Mesenchymal stem cell (in vitro differentiated cells and primary cell): ENCODE measurements at regions not wholly inside any gene's neighbourhood (a gene's known extent, or its start where the extent isn't known, plus 50 kb on each side); places are given as distances from the start of the nearest gene placed in this dataset.

Source experiments
- DNase-seq: peaks from one replicate; pipeline ENCODE4 v3.0.0-alpha.2; 2013
- H2AFZ ChIP-seq: one replicate; pipeline ENCODE4 v1.6.1; 2013; ENCODE audit warnings: low read depth, mild to moderate bottlenecking, control low read depth, inconsistent platforms, low read length, moderate library complexity
- H2AK5ac ChIP-seq: 2 replicates; pipeline ENCODE4 v1.6.1; 2013; ENCODE audit warnings: low read length, moderate library complexity, mild to moderate bottlenecking, inconsistent platforms; ENCODE audit not compliant: severe bottlenecking
- H2BK120ac ChIP-seq: one replicate; pipeline ENCODE4 v1.6.1; 2013; ENCODE audit warnings: low read depth, mild to moderate bottlenecking, inconsistent platforms, low read length, moderate library complexity
- H2BK12ac ChIP-seq, 2 experiments: one replicate each; pipeline ENCODE4 v1.6.1; 2013; ENCODE audit warnings: inconsistent platforms in 2 of 2, low read length in 2 of 2, mild to moderate bottlenecking in 2 of 2, moderate library complexity in 2 of 2, control low read depth in 1 of 2
- H2BK15ac ChIP-seq: one replicate; pipeline ENCODE4 v1.6.1; 2013; ENCODE audit warnings: mild to moderate bottlenecking, low read depth, inconsistent platforms; ENCODE audit not compliant: poor library complexity, severe bottlenecking
- H2BK5ac ChIP-seq: 2 replicates; pipeline ENCODE4 v1.6.1; 2013; ENCODE audit warnings: low read depth, mild to moderate bottlenecking, low read length, control low read depth, inconsistent platforms; ENCODE audit not compliant: poor library complexity, severe bottlenecking
- H3K14ac ChIP-seq, 2 experiments: one replicate each; pipeline ENCODE4 v1.6.1; 2013; ENCODE audit warnings: inconsistent platforms in 2 of 2, low read length in 2 of 2, control low read depth in 1 of 2, mild to moderate bottlenecking in 1 of 2, moderate library complexity in 1 of 2
- H3K18ac ChIP-seq, 2 experiments: one replicate each; pipeline ENCODE4 v1.6.1; 2013; ENCODE audit warnings: inconsistent platforms in 2 of 2, low read length in 2 of 2, control low read depth in 1 of 2, low read depth in 1 of 2, mild to moderate bottlenecking in 1 of 2
- H3K23ac ChIP-seq, 2 experiments: one replicate each; pipeline ENCODE4 v1.6.1; 2013; ENCODE audit warnings: inconsistent platforms in 2 of 2, low read length in 2 of 2, mild to moderate bottlenecking in 2 of 2, moderate library complexity in 2 of 2, control low read depth in 1 of 2
- H3K27ac ChIP-seq: 2 replicates; pipeline ENCODE4 v1.5.1; 2013; ENCODE audit warnings: mild to moderate bottlenecking, moderate library complexity, low read length, control low read depth, inconsistent platforms; ENCODE audit not compliant: poor library complexity, severe bottlenecking
- H3K27me3 ChIP-seq, 2 experiments: 2 replicates each; pipeline versions ENCODE4 v1.6.1 to v1.7.0; 2013; ENCODE audit warnings: low read length in 2 of 2, mild to moderate bottlenecking in 2 of 2, moderate library complexity in 2 of 2, control low read depth in 1 of 2, inconsistent platforms in 1 of 2; ENCODE audit not compliant: control insufficient read depth in 1 of 2, insufficient read depth in 1 of 2
- H3K36me3 ChIP-seq, 2 experiments: 2 replicates each; pipeline versions ENCODE4 v1.6.1 to v1.7.0; 2013; ENCODE audit warnings: low read length in 2 of 2, control low read depth in 1 of 2, inconsistent platforms in 1 of 2, low read depth in 1 of 2, mild to moderate bottlenecking in 1 of 2; ENCODE audit not compliant: insufficient read depth in 2 of 2, control insufficient read depth in 1 of 2
- H3K4ac ChIP-seq, 2 experiments: one replicate each; pipeline ENCODE4 v1.6.1; 2013; ENCODE audit warnings: inconsistent platforms in 2 of 2, low read length in 2 of 2, mild to moderate bottlenecking in 2 of 2, moderate library complexity in 2 of 2, control low read depth in 1 of 2, low read depth in 1 of 2
- H3K4me1 ChIP-seq: 2 replicates; pipeline ENCODE4 v1.6.1; 2013; ENCODE audit warnings: low read depth, low read length, control low read depth; ENCODE audit not compliant: control insufficient read depth, insufficient read depth
- H3K4me2 ChIP-seq: 2 replicates; pipeline ENCODE4 v1.6.1; 2013; ENCODE audit warnings: low read length, mild to moderate bottlenecking, inconsistent platforms; ENCODE audit not compliant: poor library complexity, severe bottlenecking
- H3K4me3 ChIP-seq, 2 experiments: 2 replicates each; pipeline versions ENCODE4 v1.5.1 to v1.7.0; 2013; ENCODE audit warnings: low read length in 2 of 2, mild to moderate bottlenecking in 2 of 2, control low read depth in 1 of 2, low read depth in 1 of 2; ENCODE audit not compliant: insufficient read depth in 1 of 2
- H3K79me1 ChIP-seq: replicated peaks from 2 replicates; pipeline ENCODE4 v1.6.1; 2013; ENCODE audit warnings: mild to moderate bottlenecking, control low read depth, low read length, inconsistent platforms; ENCODE audit not compliant: poor library complexity, severe bottlenecking
- H3K9ac ChIP-seq: 2 replicates; pipeline ENCODE4 v1.7.0; 2013; ENCODE audit warnings: mild to moderate bottlenecking, low read length, moderate library complexity
- H3K9me3 ChIP-seq: 2 replicates; pipeline ENCODE4 v1.7.0; 2013; ENCODE audit warnings: mild to moderate bottlenecking, low read length; ENCODE audit not compliant: control insufficient read depth
- H4K8ac ChIP-seq: one replicate; pipeline ENCODE4 v1.6.1; 2013; ENCODE audit warnings: inconsistent platforms, mild to moderate bottlenecking, low read length, moderate library complexity
- H4K91ac ChIP-seq: one replicate; pipeline ENCODE4 v1.6.1; 2013; ENCODE audit warnings: mild to moderate bottlenecking, low read length, inconsistent platforms
- WGBS: methylation state at CpG from one replicate; pipeline ENCODE4 v1.1.7; 2013; ENCODE audit warnings: mixed read lengths; 5-methylcytosine and 5-hydroxymethylcytosine counted together

DNA sequence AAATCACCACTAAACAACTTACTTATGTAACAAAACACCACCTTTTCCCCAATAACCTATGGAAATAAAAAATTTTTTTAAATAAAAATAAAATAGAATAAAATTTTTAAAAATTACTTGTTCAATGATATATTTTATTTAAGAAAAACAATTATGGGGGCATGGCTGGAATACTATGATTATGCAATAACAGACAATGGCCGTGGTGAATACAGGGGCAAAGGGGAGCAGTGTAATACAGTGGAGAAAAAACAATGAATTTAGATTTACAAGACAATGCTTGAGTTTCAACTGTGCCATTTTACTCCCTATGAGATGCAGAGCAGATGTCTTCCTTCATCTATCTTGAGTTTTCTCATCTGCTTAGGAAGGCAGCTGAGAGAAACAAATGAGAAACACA is 72.9 kb downstream of the BLTP3B start:
- H3K27me3 ChIP-seq = no peaks in the 10 kb centered on the region
- no peak overlapping the region for H2BK12ac ChIP-seq

GRCh38 chr12:100068305-100068704 is 74.4 kb downstream of the BLTP3B start:
- no peak overlapping the region for H3K27ac ChIP-seq
- no peak overlapping the region for H2BK15ac ChIP-seq
- no peak overlapping the region for H2BK12ac ChIP-seq
- H3K36me3 ChIP-seq = peaks cover 0 to 68% of the 10 kb centered on the region in 2 experiments
- H2BK5ac ChIP-seq = no peak overlapping the region
- no peak overlapping the region for H2AFZ ChIP-seq
- no peak overlapping the region for H3K4me2 ChIP-seq
- H3K9me3 ChIP-seq = peaks cover 22% of the 10 kb centered on the region
- H3K14ac ChIP-seq = no peak overlapping the region
- no peak overlapping the region for H3K4ac ChIP-seq
- no peak overlapping the region for H3K4me3 ChIP-seq
- no peak overlapping the region for H3K18ac ChIP-seq
- H2BK120ac ChIP-seq = no peak overlapping the region
- no CpG with 5 or more reads among the region's 1 CpG for WGBS
- DNase-seq = no peak
- H4K8ac ChIP-seq = no peak overlapping the region
- no peaks in the 10 kb centered on the region for H3K27me3 ChIP-seq
- no peaks in the 10 kb centered on the region for H3K4me1 ChIP-seq
- H2AK5ac ChIP-seq = no peak overlapping the region
- no peak overlapping the region for H3K9ac ChIP-seq
- H4K91ac ChIP-seq = no peak overlapping the region
- no peaks in the 10 kb centered on the region for H3K79me1 ChIP-seq
- no peak overlapping the region for H3K23ac ChIP-seq

More for the DNA sequence above, 72.9 kb downstream of the BLTP3B start:
- Histone ChIP-seq H2BK120ac (no peak overlapping the region), H3K9ac (no peak overlapping the region), H2AFZ (no peak overlapping the region), H3K9me3 (peaks cover 22% of the 10 kb centered on the region), H3K27ac (no peak overlapping the region), H2AK5ac (no peak overlapping the region), H3K36me3 (peaks cover 0 to 72% of the 10 kb centered on the region in 2 experiments), H3K4me3 (no peak overlapping the region), H3K4me1 (no peaks in the 10 kb centered on the region), H3K14ac (no peak overlapping the region), H3K4ac (no peak overlapping the region), H2BK5ac (no peak overlapping the region), H3K18ac (no peak overlapping the region), H3K23ac (no peak overlapping the region), H3K4me2 (no peak overlapping the region), H2BK15ac (no peak overlapping the region), H3K79me1 (no peaks in the 10 kb centered on the region), H4K8ac (no peak overlapping the region), H4K91ac (no peak overlapping the region)
- WGBS = 94% methylated on average over 1 of the region's 1 CpG
- peak; percentile 22 for DNase-seq

- no peak overlapping the region for H3K4me3 ChIP-seq
- no peak overlapping the region for H3K23ac ChIP-seq
- H3K27me3 ChIP-seq = no peaks in the 10 kb centered on the region
- peaks cover 0 to 53% of the 10 kb centered on the region in 2 experiments for H3K36me3 ChIP-seq
- DNase-seq = peak; percentile 4
- no peak overlapping the region for H2BK120ac ChIP-seq
- 100% methylated on average over 1 of the region's 3 CpGs for WGBS
- H3K18ac ChIP-seq = no peak overlapping the region
- no peak overlapping the region for H3K27ac ChIP-seq
- no peak overlapping the region for H2BK5ac ChIP-seq
- no peak overlapping the region for H3K4me2 ChIP-seq
- no peak overlapping the region for H2BK15ac ChIP-seq
- H2AFZ ChIP-seq = no peak overlapping the region
- H4K91ac ChIP-seq = no peak overlapping the region
- H2AK5ac ChIP-seq = no peak overlapping the region
- no peaks in the 10 kb centered on the region for H3K9me3 ChIP-seq
- H2BK12ac ChIP-seq = no peak overlapping the region
- no peak overlapping the region for H3K14ac ChIP-seq
- H3K4me1 ChIP-seq = no peaks in the 10 kb centered on the region
- no peaks in the 10 kb centered on the region for H3K79me1 ChIP-seq
- no peak overlapping the region for H4K8ac ChIP-seq
- H3K4ac ChIP-seq = no peak overlapping the region
- no peak overlapping the region for H3K9ac ChIP-seq
Observed at GRCh38 chr12:100061814-100062213, 77.1 kb upstream of the ANKS1B start.

DNA sequence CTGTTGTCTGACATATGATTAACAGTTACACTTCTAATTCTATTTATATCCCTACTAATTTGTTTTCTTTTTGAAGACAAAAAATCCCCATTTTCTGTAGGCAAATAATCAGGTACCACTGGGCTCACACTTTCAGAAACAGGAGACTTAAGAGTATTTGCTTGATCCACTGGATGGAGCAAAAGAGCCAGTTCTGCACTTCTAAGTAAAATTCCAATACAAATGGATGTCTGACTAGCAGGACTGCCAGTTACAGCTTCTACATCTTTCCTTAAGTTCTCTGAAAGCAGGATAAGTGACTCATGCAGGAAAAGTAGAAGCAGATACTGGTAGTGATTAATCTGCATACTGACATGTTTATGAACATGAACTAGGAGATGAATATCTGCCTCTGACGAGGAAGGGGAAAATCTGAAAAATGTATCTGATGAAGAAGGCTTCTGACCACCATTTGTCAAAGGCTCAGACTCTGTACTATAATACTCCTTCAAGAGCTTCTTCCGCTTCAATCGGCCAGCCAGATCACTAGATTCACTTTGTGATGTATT is 73.8 kb upstream of the ANKS1B start:
- peak overlapping the region; percentile 40 for H3K9ac ChIP-seq
- no peak overlapping the region for H4K91ac ChIP-seq
- no peak overlapping the region for H3K4me3 ChIP-seq
- no peaks in the 10 kb centered on the region for H3K27me3 ChIP-seq
- no peak overlapping the region for H2AFZ ChIP-seq
- H3K18ac ChIP-seq = no peak overlapping the region
- H3K9me3 ChIP-seq = no peaks in the 10 kb centered on the region
- no peak overlapping the region for H4K8ac ChIP-seq
- H3K14ac ChIP-seq = no peak overlapping the region
- H3K4ac ChIP-seq = no peak overlapping the region
- no peak overlapping the region for H3K4me2 ChIP-seq
- no peak overlapping the region for H3K27ac ChIP-seq
- no CpG with 5 or more reads among the region's 3 CpGs for WGBS
- H3K23ac ChIP-seq = no peak overlapping the region
- H2BK12ac ChIP-seq = no peak overlapping the region
- no peak overlapping the region for H2AK5ac ChIP-seq
- no peaks in the 10 kb centered on the region for H3K79me1 ChIP-seq
- DNase-seq = peak; percentile 90
- no peaks in the 10 kb centered on the region for H3K4me1 ChIP-seq
- no peak overlapping the region for H2BK5ac ChIP-seq
- H3K36me3 ChIP-seq = peaks cover 0 to 71% of the 10 kb centered on the region in 2 experiments
- no peak overlapping the region for H2BK15ac ChIP-seq
- no peak overlapping the region for H2BK120ac ChIP-seq
